Stimulated activated CD8-positive, alpha-beta memory T cell treated with anti-CD3 and anti-CD28 coated beads, Interleukin-4, amount 100 ng/mL, for 1 hour (primary cell): ENCODE measurements at regions not wholly inside any gene's neighbourhood (a gene's known extent, or its start where the extent isn't known, plus 50 kb on each side); places are given as distances from the start of the nearest gene placed in this dataset.
"Not testable (repeated sequence)": the region's sequence is repeated elsewhere in the genome, so short reads cannot be mapped to it uniquely, and the experiment has no call there.

Experiments
- DNase-seq, 2 donors: peaks; one replicate each; pipeline ENCODE4 v3.0.0-alpha.2; 2020; ENCODE audit warnings: low read depth in 2 of 2, low spot score in 1 of 2

DNA sequence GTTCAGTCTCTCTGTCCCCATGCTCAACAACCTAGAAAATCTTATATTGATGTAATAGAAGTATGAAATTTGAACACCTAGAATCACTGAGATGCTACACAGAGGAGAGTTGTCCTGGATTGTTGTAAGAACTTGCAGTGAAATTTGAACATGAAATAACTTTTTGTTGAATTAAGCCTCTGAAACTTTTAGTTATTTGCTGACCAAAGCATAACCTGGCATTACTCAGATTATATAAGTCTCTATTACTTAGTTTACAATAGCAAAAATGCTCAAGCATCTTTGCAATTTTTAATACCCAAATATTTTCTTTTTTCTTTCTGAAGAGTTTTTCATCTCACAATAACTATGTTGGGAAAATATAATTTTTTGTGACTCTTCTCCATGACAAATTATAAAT lies 630.7 kb upstream of the ACO1 start:
- DNase-seq = no peak

- no peak for DNase-seq
Measured at GRCh38 chr9:31759703-31760102, 624.7 kb upstream of the ACO1 start.

GRCh38 chr9:31774021-31774420 lies 610.4 kb upstream of the ACO1 start:
- not testable (repeated sequence) for DNase-seq

- no peak for DNase-seq
Measured at GRCh38 chr9:31774571-31774970, 609.9 kb upstream of the ACO1 start.

DNA sequence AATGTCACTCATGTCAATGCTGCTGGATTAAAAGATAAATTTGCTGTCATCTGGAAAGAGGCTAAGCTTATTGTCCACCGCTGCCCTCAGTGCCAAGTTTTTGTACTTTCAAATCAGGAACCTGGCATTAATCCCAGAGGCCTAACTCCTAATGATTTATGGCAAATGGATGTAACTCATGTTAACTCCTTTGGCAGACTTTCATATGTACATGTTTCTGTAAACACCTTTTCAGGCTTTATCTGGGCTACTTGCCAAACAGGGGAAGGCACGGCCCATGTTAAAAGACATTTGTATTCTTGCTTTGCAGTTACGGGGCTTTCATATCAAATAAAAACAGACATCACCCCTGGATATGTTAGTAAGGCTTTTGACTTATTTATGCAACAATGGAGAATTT lies 608.0 kb upstream of the ACO1 start:
- DNase-seq = no peak

DNA sequence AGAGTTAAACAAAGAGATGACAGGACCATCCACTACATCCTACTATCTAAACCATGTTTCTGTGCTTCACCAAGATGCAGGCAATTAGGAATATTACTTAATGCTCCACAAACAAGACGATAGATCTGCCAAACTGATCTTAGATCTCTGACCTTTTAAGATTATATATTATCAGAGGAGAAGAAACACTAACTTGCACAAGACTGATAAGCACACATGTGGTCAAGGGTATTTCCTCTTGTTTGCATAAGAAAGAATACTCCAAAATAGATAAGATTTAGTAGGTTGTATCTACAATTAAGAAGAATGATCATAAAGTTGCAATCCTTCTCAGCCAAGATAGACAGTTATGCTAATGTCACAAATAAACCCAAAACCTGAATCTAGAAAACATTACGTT lies 601.0 kb upstream of the ACO1 start:
- DNase-seq = no peak

GRCh38 chr9:31790720-31791119 lies 593.7 kb upstream of the ACO1 start:
- DNase-seq = no peak

DNA sequence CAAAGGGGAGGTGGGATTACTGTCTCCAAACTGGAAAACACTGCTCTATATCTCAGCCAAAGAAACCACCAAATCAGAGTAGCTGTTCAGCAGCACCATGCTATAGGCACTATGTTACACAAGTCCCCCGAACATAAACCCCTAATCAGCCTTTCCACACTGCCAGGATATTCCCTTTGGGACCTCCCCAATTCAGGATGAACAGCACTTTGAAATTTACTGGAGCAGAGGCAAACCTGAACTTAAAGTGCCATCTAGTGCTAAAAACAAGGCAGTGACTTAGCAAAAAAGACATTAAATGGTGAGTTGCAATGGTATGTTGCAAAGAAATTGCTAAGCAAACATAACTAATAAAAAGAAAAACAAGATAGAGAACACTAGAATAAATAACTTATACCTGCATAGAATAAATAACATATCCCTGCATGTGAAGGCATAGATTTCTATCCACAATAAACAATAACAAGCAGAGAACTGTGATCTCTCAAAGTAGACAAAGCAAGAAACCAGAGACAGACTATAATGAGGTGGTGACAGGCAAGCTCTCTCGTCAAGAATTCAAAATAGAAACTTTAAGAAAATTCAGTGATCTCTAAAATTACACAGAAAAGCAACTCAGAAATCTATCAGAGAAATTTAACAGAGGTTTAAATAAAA lies 584.4 kb upstream of the ACO1 start:
- DNase-seq = no peak

DNA sequence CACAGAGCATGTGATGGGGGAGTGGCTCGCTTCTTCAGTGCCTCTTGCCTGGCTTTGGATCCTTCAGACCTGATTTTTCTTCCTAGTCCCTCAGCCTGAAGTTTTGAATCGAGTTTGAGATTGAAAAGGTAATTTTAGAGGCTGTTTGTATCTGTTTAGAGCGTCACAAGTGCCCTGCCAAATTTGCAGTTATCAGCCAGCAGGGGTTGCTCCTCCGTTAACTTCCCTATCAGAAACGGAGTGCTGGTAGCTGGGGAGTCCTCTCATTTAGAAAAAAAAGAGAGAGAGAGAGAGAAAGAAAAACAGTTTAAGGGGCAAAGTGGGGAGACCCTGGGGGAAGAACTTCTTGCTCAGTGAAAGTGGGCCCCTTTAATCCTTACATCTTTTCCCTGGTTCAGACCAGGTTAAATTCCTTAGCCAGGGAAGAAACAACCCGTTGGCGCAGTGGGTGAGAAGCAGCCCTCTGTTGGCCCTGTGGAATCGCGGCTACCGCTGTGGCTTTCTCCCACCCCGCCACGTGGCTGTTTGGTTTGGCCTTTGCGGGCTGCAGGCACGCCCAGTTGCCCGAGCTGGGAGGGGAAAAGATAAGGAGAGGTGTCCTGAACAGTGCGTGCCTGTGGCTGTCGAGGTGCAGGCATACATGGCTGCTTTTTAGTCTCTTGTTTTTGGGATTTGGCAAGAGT lies 576.7 kb upstream of the ACO1 start:
- DNase-seq = no peak

DNA sequence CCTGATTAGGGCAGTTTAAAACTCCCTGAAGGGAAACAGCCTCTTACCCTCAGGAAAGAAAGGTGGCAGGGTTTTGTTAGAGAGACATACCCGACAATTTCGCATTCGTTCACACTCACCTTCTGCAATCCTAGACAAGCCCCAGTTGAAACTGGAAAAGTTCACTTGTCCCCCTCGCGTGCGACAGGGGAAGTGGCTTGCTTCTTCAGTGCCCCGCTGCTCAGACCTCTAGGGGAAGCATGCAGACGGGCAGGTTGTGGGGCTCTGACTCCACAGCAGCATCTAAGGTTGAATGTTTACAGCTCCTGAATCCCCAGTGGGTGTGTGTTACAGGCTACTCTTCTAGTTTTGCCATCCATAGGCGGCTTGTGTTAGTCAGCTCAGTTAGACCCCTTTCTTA lies 575.7 kb upstream of the ACO1 start:
- no peak for DNase-seq

- no peak for DNase-seq
Measured at GRCh38 chr9:31820426-31820825, 564.0 kb upstream of the ACO1 start.

DNA sequence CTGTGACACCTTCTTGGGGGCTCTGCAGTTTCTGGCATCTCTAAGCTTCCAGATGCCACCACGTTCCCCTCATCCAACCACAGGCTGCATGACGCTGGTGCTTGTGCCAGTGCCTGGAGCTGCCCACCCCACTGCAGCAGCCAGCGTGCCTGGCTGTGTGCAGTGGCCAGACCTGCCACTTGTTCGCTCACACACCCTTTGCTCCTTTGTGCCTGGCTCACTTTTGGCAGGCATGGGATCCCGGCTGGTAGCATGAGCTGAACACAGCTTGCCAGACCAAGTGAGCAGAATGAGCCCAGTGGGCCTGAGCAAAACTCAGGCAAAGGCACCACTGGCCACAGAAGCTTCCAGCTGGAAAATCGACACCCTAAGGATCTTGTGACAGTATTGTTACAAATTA lies 562.9 kb upstream of the ACO1 start:
- DNase-seq = no peak

- no peak for DNase-seq
Measured at GRCh38 chr9:31823365-31823764, 561.1 kb upstream of the ACO1 start.

- no peak for DNase-seq
Measured at GRCh38 chr9:31824860-31825259, 559.6 kb upstream of the ACO1 start.

DNA sequence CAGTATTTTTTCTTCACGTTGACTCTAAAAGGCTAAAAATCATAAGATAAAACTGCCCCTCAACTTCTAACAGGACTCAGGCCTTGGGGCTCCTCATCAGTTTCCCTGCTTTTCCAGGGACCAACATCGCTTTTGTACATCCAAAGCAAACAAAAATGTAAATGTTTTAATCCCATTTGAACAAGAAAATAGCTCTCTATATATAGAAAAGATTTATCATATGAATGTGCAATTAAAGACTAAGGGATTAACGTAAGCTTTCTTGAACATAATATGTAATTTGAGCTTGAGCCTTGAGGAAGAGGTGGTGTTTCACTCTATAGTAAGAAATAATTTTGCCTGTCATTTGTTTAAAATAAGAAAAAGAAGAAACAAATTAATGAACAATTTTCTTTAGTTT lies 547.2 kb upstream of the ACO1 start:
- DNase-seq = no peak

- no peak for DNase-seq
Measured at GRCh38 chr9:31839273-31839672, 545.2 kb upstream of the ACO1 start.

DNA sequence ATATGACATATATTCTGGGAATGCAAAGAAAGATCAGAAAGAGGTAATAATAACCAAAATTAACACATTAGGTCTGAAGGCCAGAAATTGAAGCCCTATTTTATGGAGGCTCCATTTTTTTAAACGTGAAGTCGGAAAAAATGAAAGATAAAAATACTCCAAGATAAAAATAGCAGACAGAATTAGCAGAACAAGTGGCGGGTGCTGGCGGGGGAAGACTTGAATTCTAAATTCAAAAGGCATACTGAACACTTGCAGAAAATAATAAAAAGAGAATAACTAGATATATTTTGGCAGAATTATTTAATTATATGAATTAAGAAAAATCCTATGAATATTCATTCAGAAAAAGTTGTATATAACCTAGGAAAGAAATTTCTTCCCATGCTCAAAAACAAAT lies 543.7 kb upstream of the ACO1 start:
- no peak for DNase-seq

GRCh38 chr9:31847963-31848362 lies 536.5 kb upstream of the ACO1 start:
- no peak for DNase-seq

DNA sequence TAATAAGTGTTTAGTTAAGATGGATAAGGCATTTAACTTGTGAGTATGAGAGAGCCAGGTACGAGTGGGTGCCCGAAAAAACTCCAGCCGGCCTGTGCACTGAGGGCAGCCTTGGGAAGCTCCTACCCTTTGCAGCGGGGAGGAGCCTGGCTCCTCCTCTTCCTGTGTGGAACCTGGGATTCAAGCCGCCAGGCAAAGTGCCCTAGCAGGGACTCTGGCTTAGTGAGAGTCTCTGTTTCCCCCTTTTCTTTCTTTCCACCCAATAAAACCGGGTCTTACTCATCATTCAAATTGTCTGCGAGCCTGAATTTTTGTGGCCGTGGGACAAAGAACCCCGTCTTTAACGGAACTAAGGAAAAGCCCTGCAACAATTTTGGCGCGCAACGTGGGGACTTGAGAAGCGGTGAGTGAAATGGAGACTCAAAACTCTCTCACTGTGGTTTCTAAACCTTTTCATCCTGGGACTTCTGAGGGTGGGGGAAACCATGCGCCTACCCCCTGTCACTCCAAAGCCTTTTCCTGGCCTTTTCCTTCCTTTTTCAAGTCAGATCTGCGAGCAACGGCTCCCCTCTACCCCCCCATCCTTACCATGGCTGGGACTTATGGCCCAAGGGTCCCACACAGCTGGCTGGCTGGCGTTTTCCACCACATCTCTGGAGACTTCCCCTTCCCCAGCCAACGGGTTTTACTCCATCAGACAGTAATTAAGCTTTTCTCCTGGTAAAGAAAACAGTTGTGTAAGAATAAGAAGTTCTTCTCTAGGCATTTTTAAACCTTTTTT lies 535.7 kb upstream of the ACO1 start:
- no peak for DNase-seq

- DNase-seq = no peak
Measured at GRCh38 chr9:31854187-31854586, 530.3 kb upstream of the ACO1 start.

GRCh38 chr9:31868830-31869229 lies 515.6 kb upstream of the ACO1 start:
- DNase-seq = no peak

- no peak for DNase-seq
Measured at GRCh38 chr9:31870276-31870675, 514.2 kb upstream of the ACO1 start.
